Adrenal gland (tissue), 9 donors: ENCODE measurements at regions not wholly inside any gene's neighbourhood (a gene's known extent, or its start where the extent isn't known, plus 50 kb on each side); places are given as distances from the start of the nearest gene placed in this dataset.

ENCODE experiments used
- DNase-seq, 7 donors: peaks; one replicate each; pipeline ENCODE4 v3.0.0-alpha.2; 2019 to 2020
- H3K27ac ChIP-seq, 5 donors: fragments of 200-600 bp; sonication (generic) in 4 of 5; 1 replicate in 3 of 5; 2 replicates in 2 of 5; pipeline versions ENCODE4 v1.5.1 to v1.8.0; 2016 to 2020; ENCODE audit warnings: mild to moderate bottlenecking in 1 of 5
- H3K27me3 ChIP-seq: fragments of 200-600 bp; 2 replicates; pipeline ENCODE4 v1.8.0; 2021
- H3K36me3 ChIP-seq, 2 donors: fragments of 200-600 bp; replicated peaks in 1 of 2; 1 replicate in 1 of 2; 2 replicates in 1 of 2; pipeline versions ENCODE4 v1.5.1 to v1.8.0; 2018 to 2022
- H3K4me1 ChIP-seq, 2 donors: fragments of 200-600 bp; replicated peaks in 1 of 2; 1 replicate in 1 of 2; 2 replicates in 1 of 2; pipeline versions ENCODE4 v1.5.1 to v1.8.0; 2018 to 2021
- H3K4me3 ChIP-seq, 4 donors: fragments of 200-600 bp; sonication (generic) in 3 of 4; one replicate each; pipeline ENCODE4 v1.5.1; 2016 to 2018
- H3K9me3 ChIP-seq, 3 donors: fragments of 200-600 bp; sonication (generic) in 1 of 3; replicated peaks in 1 of 3; 1 replicate in 2 of 3; 2 replicates in 1 of 3; pipeline versions ENCODE4 v1.5.1 to v1.8.0; 2016 to 2021
- POLR2A ChIP-seq, 2 donors: fragments of 450-650 bp; IDR thresholded peaks; one replicate each; pipeline ENCODE4 v1.6.1; 2017; ENCODE audit warnings: antibody characterized with exemption in 2 of 2, mild to moderate bottlenecking in 2 of 2, moderate library complexity in 1 of 2
- WGBS, 4 donors: extraction: QIAGEN DNeasy Blood & Tissue Kit in 2 of 4; methylation state at CpG; one replicate each; pipeline versions ENCODE4 v1.1.5 to v1.1.7; 2013 to 2017; 5-methylcytosine and 5-hydroxymethylcytosine counted together
- intact Hi-C, 2 donors: fragments of 100-400 bp; cut with DNase I; formaldehyde crosslinking; loops; one replicate each; pipeline versions ENCODE4 v1.14.1 to v1.15.0; 2022 to 2023
- TF ChIP-seq, protein P1 (sequence below), 6 experiments: fragments of 450-650 bp in 4 of 6; fragments of 200-600 bp in 2 of 6; sonication (generic) in 1 of 6; IDR thresholded peaks; 1 replicate in 5 of 6; 2 replicates in 1 of 6; pipeline versions ENCODE4 v1.5.1 to v1.8.0; 2016 to 2021; ENCODE audit warnings: antibody characterized with exemption in 6 of 6, mild to moderate bottlenecking in 2 of 6, moderate library complexity in 1 of 6
- donor health status: healthy with polysubstance abuse.
- donor health status: Bipolar disorder and iron deficiency.
- donor health status: DM: yes; HTN: yes; CAD: no.
- donor health status: DM: no; HTN: no; CAD: no.
- donor health status: DM: no; HTN: no; CAD: no.

DNA sequence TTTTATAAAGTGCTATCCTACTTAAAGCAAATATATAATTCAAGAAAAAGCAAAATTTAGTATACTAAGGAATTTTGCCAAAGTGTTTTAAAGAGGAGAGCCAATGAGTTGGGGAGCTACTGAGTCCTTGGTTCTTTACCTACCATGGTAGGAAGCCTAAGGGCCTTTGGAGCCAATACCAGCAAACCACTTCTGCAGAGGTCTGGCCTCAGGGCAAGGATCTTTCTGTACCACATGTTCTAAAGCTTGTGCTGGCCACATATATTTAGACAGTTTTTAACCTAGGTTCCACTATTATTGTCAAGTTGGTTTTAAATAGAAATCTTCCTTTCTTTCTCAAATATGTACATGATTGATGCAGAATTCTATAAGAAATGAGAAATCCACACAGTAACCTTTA, 172.3 kb upstream of the NREP start:
- intact Hi-C loops, result no loop called here
- TF ChIP-seq, protein P1, sequence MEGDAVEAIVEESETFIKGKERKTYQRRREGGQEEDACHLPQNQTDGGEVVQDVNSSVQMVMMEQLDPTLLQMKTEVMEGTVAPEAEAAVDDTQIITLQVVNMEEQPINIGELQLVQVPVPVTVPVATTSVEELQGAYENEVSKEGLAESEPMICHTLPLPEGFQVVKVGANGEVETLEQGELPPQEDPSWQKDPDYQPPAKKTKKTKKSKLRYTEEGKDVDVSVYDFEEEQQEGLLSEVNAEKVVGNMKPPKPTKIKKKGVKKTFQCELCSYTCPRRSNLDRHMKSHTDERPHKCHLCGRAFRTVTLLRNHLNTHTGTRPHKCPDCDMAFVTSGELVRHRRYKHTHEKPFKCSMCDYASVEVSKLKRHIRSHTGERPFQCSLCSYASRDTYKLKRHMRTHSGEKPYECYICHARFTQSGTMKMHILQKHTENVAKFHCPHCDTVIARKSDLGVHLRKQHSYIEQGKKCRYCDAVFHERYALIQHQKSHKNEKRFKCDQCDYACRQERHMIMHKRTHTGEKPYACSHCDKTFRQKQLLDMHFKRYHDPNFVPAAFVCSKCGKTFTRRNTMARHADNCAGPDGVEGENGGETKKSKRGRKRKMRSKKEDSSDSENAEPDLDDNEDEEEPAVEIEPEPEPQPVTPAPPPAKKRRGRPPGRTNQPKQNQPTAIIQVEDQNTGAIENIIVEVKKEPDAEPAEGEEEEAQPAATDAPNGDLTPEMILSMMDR (IDR thresholded peaks at IDR 0.05), result no peak
- TF ChIP-seq POLR2A (IDR thresholded peaks at IDR 0.05), result no peak
- no peak overlapping the region for H3K4me3 ChIP-seq

DNA sequence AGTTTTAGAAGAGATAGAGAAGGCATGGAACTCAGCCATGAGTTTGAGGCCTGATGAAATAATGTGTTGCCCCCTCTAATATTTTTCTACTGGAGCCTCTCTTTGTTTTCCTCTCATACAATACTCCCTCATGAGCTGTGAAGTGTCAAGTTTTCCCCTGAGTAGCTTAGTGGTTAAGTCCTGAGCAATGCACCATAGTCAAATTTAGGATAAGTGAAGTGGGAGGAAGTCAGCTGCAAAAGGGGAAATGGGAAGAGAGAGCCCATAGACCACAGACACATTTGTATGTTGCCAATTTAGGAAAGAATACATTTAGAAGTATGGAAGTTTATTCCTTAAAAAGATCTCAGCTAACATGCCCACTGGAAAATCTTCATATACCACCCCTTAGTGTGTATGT, 171.5 kb upstream of the NREP start:
- Histone ChIP-seq H3K4me1 (peaks cover 0 to 15% of the 10 kb centered on the region in 2 donors), H3K9me3 (no peaks in the 10 kb centered on the region), H3K36me3 (no peaks in the 10 kb centered on the region), H3K4me3 (no peak overlapping the region), H3K27me3 (no peaks in the 10 kb centered on the region), H3K27ac (no peak overlapping the region)
- no peak for TF ChIP-seq POLR2A (IDR thresholded peaks at IDR 0.05)
- TF ChIP-seq, protein P1 (IDR thresholded peaks at IDR 0.05), result no peak
- DNase-seq, result no peak
- intact Hi-C loops, result no loop called here

More for the DNA sequence above, 172.3 kb upstream of the NREP start:
- Histone ChIP-seq H3K9me3 (no peaks in the 10 kb centered on the region), H3K27me3 (no peaks in the 10 kb centered on the region), H3K36me3 (no peaks in the 10 kb centered on the region), H3K27ac (no peak overlapping the region), H3K4me1 (peaks cover 0 to 15% of the 10 kb centered on the region in 2 donors)
- no peak for DNase-seq

DNA sequence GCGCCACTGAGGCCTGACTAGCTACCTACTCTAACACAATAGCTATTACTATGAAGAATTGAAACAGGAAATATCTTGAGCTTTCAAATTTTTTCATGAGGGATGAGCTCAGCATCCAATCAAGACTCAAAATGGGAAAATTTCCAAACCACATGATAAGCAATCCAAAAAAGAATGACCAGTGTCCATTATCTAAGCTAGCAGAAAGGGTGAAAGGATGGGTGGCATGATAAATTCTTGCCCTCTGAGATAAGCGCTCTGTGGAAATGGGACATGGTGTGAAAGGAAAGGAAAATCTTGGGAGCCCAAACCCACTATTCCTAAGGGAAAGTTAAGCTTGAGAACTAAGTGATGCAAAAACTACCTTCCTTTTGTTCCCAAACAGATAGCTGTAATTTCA, 170.2 kb upstream of the NREP start:
- DNase-seq, result no peak
- no peak overlapping the region for H3K4me3 ChIP-seq
- TF ChIP-seq, protein P1 (IDR thresholded peaks at IDR 0.05), result no peak
- TF ChIP-seq POLR2A (IDR thresholded peaks at IDR 0.05), result no peak
- WGBS, 4 donors, result 90 to 100% (median 98%) methylated on average over 2 of the region's 2 CpGs
- H3K27me3 ChIP-seq, result no peaks in the 10 kb centered on the region
- H3K9me3 ChIP-seq, result no peaks in the 10 kb centered on the region
- H3K4me1 ChIP-seq, result peaks cover 0 to 9% of the 10 kb centered on the region in 2 donors
- no peaks in the 10 kb centered on the region for H3K36me3 ChIP-seq
- no peak overlapping the region for H3K27ac ChIP-seq
- intact Hi-C loops, result no loop called here

GRCh38 chr5:111926026-111926425, 169.0 kb upstream of the NREP start:
- Histone ChIP-seq H3K36me3 (no peaks in the 10 kb centered on the region), H3K27me3 (no peaks in the 10 kb centered on the region), H3K27ac (no peak overlapping the region), H3K4me1 (peaks cover 0 to 7% of the 10 kb centered on the region in 2 donors), H3K9me3 (no peaks in the 10 kb centered on the region), H3K4me3 (no peak overlapping the region)
- TF ChIP-seq, protein P1 (IDR thresholded peaks at IDR 0.05), result no peak
- TF ChIP-seq POLR2A (IDR thresholded peaks at IDR 0.05), result no peak
- WGBS, 4 donors, result 90 to 100% (median 94%) methylated on average over 3 of the region's 3 CpGs
- no peak for DNase-seq
- intact Hi-C loops, result no loop called here
